NCI-H82 treated with DMSO at 0.1 percent for 48 hours (cell line): ENCODE measurements at regions not wholly inside any gene's neighbourhood (a gene's known extent, or its start where the extent isn't known, plus 50 kb on each side); places are given as distances from the start of the nearest gene placed in this dataset.
"Not testable (repeated sequence)": the region's sequence is repeated elsewhere in the genome, so short reads cannot be mapped to it uniquely, and the experiment has no call there.

Experiments used
- DNase-seq: peaks from one replicate; lab custom pipeline; 2025; ENCODE audit not compliant: unreplicated experiment; lab: John Stamatoyannopoulos, UW

DNA sequence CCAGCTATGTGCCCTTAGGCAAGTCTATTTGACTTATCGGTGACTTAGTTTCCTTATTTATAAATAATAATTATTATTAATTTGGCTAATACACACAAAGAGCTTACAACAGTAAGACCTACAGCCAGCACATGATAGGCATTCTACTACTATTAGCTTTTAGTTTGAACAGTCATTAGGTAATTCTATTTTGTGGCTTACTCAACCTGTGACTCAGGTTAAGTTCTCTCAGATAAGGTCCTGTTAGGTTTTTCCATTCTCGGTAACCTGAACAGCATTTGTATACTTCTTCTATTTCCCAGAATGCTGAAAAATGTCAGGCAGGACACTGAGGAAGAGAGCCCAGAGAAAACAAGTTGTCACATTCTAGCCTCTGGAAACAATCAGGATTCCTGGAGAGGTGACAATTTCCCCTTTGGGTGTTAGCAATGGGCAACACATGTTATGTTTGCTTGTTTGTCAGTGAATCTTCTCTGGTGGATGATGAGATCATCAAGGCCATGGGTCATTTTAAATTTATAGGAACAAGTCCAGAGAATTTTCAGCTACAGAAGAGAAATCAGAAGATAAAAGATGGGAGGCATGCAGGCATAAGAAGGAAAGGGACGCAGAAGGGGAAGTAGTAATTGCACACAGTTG is 2144.7 kb downstream of the PCDH7 start:
- DNase-seq: no peak

DNA sequence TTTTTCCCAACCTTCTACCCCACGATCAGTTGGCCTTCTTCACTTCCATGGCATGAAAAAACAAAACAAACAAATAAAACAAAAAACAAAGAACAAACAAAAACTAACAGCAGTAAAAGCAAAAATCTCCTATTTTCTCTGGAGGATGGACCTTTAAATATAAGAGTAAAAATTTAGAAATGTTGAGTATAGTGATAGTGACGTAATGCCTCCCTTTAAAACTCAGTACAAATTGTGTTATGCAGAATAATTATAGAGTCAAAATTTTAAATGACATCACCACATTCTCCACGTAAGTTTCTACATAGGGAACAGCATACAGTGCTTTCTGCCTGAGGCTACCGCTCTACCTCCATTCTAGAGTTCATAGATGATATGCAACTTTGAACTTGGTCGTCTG is 2156.4 kb downstream of the PCDH7 start:
- DNase-seq: no peak

DNA sequence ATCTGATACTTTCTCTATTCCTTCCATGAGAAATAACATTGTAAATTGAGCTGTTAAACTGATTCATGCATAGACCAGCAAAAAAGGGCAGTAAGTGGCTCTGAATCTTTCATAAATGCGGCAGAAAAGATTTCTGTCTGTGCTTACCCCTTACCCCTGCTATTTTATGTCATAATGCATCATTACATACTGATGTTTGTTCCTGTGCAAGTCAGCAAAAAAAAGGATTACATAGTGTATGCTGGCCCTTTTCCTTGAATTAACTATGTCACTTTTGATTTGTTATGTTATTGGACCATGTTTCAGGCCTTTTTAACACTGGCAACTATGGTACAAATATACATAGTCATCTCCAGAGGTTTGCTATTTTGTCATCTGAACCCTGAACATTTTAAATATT is 2159.7 kb downstream of the PCDH7 start:
- DNase-seq: no peak

GRCh38 chr4:32884198-32884597 is 2164.0 kb downstream of the PCDH7 start:
- DNase-seq: no peak

- DNase-seq: no peak
These were observed 2170.2 kb downstream of the PCDH7 start for GRCh38 chr4:32890398-32890797.

DNA sequence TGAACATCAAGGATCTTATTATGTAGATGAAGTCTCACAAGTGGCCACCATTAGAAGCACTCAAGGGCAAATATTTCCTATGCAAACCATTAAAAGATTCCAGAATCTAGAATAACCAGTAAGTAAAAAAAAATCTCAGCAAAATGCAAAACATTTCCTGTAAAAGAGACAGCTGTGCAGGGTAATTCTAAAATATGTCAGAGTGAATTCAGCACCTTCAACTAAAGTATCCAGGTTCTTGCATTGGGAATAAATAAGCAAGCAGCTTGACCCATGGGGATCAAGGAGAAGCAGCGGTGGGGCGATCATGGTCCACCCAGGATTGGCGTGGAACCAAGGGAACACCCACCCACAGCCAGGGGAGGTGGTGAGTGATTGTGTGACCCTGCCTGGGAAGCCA is 2188.9 kb downstream of the PCDH7 start:
- DNase-seq: no peak

- no peak for DNase-seq
These were observed 2189.6 kb downstream of the PCDH7 start for GRCh38 chr4:32909736-32910135.

- DNase-seq: no peak
These were observed 2197.4 kb downstream of the PCDH7 start for GRCh38 chr4:32917586-32917985.

GRCh38 chr4:32929796-32930699 is 2209.9 kb downstream of the PCDH7 start:
- no peak for DNase-seq

DNA sequence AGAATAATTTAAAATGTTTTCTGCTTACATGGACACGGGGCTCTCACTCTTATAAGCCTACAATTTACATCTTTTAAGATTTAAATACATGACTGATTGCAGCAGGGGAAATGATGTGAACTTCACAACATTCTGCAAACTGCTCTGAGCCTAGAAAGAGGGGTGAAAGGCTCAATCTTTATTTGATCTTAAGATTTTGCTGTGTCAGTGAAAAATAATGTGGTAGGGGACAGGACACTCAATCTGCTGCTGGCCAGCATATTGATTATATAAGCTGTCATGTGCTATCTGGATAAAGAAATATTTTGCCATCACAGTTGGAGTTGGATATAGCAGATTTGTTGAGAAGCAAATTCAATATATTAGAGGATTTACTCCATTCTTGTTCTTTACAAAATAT is 2210.5 kb downstream of the PCDH7 start:
- DNase-seq: no peak

DNA sequence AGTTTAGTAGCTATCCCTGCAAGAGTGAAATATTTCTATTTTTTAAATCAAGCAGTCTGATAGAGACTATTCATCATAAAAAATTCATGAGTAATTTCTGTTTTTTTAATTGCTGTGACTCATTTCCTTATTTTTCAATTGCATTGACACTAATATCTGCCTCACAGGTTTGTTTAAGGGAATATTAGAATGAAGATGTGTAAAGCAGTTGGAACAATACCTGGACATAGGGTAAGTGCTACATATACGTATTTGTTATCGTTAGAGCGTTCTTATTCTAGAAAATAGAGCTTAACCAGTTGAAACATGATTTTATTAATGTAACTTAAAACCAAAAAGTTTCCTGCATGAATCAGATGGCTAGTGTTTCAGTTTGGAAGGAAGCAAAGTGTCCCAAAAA is 2211.3 kb downstream of the PCDH7 start:
- no peak for DNase-seq

DNA sequence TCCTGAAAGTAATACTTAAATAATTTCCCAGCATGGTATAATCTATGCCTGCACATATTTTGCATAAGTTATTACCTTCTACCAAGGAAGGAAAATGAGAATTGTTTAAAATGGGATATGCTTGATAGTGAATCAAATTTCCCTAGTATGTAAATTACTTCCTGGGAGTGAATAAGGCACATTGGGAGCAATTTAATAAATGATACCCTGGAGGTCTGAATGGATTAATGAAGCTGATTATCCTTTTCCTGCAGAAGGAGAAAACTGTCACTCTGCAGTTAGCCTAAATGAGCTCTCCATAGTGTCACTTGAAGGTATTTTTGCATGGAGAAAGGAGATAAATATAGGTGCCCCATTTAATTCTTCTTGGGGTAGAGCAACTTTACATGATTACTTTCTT is 2212.0 kb downstream of the PCDH7 start:
- DNase-seq: no peak

- not testable (repeated sequence) for DNase-seq
These were observed 2219.1 kb downstream of the PCDH7 start for GRCh38 chr4:32939222-32939621.

GRCh38 chr4:32950866-32951265 is 2230.7 kb downstream of the PCDH7 start:
- no peak for DNase-seq

- DNase-seq: no peak
These were observed 2238.4 kb downstream of the PCDH7 start for GRCh38 chr4:32958586-32958985.

DNA sequence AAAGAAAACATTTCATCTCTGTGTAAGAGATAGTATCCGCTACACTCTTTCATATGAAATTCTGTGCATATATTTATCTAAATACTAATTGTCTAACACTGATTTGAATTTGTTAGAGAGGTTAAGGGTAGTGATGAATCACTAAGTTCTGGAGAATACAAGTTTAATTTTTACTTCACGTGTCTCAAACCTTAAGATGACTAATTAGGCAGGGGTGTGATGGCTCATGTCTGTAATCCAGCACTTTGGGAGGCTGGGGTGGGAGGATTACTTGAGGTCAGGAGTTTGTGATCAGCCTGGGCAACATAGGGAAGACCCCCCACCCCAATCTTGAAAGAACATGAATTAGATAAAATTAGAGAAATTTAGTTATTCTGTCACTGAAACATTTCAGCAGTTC is 2241.9 kb downstream of the PCDH7 start:
- DNase-seq: no peak

GRCh38 chr4:32985256-32985655 is 2265.1 kb downstream of the PCDH7 start:
- DNase-seq: no peak

GRCh38 chr4:32986236-32986635 is 2266.1 kb downstream of the PCDH7 start:
- no peak for DNase-seq

DNA sequence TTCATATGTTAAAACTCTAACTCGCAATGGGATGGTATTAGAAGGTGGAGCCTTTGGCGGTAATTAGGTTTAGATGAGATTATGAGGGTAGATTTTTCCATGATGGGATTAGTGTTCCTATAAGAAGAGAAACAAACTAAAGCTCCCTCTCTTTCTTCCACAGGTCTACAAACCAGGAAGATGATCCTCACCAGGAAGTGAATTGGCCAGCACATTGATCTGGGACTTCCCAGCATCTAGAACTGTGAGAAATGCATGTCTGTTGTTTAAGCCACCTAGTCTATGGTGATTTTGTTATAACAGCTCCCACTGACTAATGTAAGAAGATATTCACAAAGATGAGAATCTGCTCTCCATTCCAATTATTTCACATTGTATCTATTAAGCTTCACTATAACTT is 2266.9 kb downstream of the PCDH7 start:
- DNase-seq: peak; percentile 14

DNA sequence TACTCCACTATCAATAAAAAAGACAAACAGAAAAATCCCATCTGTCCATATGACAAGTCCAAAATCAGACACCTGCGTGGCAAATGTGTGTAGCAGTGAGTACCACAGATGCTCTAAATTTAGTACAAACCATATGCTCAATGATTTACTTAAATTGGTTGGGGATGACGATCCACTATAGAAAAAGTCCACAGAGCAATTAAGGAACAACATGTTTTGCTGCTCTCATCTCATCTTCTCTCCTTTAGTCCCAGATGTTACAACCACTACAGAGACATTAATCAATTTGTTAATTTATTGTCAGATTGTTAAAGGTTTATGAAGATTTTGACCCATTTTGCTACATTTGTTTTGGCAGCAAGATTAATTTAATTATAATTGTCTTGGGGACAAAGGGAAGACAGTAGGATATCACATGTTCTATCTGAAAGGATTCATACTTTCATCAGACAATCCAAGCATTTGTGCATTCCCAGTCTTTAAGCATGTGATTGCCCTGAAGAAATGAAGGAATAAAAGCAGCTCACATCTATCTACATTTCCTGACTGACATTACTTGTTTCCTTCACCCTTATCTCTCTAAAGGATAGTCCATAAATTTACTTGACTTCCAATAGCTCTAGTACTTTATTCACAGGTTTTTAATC is 2268.1 kb downstream of the PCDH7 start:
- no peak for DNase-seq

- DNase-seq: no peak
These were observed 2271.5 kb downstream of the PCDH7 start for GRCh38 chr4:32991663-32992062.
